COLO668 (cell line): ENCODE measurements at regions not wholly inside any gene's neighbourhood (a gene's known extent, or its start where the extent isn't known, plus 50 kb on each side); places are given as distances from the start of the nearest gene placed in this dataset.
A peak's percentile ranks its signal among the peaks of the same experiment; 100 is the strongest.
"Not testable (repeated sequence)": the region's sequence is repeated elsewhere in the genome, so short reads cannot be mapped to it uniquely, and the experiment has no call there.

ENCODE experiments used
- DNase-seq: peaks from one replicate; lab custom pipeline; 2025; ENCODE audit not compliant: unreplicated experiment; lab: John Stamatoyannopoulos, UW

DNA sequence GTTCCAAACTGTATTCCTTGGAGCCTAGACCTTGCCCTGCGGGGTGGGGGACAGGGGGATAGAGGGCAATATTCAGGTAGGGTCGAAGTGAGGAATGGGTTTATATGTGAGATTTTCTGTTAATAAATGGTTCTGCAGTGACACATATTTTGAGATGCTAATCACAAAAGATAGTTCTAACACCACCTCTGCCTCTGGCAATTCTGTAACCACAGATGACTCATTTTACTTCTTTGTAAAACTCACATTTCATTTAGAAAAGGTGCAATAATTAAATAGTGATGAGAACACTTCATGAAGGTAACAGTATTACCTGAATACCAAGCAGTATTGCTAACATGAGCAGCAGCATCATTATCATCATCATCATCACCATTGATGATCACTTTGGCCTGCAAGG, 306.6 kb downstream of the SUCLG1 start:
- DNase-seq = no peak

DNA sequence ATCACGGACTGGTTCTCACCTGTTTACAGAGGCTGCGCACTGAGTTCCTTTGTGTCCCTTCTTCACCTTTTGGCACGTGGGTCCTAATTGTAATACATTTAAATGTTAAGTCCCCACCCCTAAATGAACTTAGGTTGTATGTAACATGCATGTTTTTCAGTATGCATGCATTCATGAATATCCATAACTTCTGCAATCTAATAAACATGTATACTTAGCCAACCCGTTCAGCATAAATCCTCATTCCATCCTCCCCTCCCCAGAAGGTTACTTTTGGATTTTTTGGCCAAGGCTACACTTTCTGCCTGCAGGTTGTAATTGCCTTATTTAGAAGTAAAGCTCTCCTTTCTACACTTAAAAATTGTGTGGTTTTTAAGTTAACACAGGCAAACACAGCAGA, 314.7 kb downstream of the SUCLG1 start:
- no peak for DNase-seq

GRCh38 chr2:84137034-84137433, 322.0 kb downstream of the SUCLG1 start:
- no peak for DNase-seq

DNA sequence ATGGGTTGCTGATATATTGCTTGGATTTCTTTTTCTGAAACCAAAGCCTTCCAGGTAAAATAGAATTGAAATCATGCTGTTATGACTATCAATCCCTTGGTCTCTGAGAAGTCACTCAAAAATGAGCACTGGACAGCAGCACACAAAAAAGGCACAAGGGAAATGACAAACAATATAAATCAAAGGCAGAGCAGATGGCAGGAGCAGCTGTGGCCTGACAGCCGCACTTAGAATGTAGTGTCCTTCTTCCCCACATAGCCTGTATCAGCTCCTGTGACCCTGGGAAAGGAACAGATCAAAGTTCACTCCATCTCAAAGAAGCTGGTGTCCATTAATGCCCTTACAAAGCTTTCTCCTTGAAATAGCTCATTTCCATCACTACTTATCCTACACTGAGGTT, 326.7 kb downstream of the SUCLG1 start:
- peak; percentile 18 for DNase-seq

DNA sequence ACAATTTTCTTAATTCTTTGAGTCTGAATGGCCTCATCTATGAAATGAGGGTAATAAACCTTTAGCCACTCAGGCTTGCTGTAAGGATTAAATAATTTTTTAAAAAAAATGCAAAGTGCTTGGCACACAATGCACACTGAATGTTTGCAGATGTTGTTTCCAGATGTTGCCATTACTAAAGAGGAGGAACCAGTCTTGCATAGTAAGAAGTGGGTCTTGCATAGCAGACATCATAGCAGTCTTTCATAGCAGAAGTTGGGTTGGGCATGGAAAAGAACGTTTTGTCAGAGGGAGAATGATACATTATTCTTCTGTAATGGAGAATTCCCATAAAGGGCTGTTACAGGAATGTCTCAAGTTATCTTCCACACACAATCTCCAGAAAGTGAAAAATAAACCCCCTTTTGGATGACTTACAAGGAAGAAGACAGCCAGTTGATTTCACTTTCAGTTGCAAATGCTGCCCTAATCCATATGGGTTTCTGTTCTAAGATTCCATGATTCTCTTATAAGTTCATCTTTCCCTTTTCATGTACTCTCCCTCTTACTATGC, 327.7 kb downstream of the SUCLG1 start:
- DNase-seq = no peak

DNA sequence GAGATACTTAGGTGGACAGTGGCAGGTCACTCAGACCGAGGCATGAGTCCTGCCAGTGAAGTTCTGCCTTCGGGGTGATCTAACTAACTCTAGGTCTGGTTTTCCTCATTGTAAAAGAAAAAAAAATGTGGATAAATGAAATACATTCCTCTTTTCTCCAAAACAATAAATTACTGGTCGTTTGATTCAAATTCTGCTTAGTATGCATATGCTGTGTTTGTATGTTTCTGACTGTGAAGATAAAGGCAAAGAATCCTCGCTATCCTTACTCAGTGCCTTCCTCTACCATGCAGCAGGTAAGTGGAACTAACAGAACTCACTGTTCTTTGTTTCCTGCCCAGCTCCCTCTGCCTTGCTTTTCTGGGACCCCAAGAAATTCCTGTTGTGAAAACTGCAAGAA, 330.1 kb downstream of the SUCLG1 start:
- DNase-seq = no peak

DNA sequence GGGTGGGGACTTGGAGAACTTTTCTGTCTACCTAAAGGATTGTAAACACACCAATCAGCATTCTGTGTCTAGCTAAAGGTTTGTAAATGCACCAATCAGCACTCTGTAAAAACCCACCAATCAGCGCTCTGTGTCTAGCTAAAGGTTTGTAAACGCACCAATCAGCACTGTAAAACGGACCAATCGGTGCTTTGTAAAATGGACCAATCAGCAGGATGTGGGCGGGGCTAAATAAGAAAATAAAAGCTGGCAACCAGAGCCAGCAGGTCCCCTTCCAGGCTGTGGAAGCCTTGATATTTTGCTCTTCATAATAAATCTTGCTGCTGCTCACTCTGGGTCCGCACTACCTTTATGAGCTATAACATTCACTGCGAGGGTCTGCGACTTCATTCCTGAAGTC, 331.3 kb downstream of the SUCLG1 start:
- DNase-seq = not testable (repeated sequence)

- no peak for DNase-seq
Measured at GRCh38 chr2:84126530-84126929, 332.6 kb downstream of the SUCLG1 start.

DNA sequence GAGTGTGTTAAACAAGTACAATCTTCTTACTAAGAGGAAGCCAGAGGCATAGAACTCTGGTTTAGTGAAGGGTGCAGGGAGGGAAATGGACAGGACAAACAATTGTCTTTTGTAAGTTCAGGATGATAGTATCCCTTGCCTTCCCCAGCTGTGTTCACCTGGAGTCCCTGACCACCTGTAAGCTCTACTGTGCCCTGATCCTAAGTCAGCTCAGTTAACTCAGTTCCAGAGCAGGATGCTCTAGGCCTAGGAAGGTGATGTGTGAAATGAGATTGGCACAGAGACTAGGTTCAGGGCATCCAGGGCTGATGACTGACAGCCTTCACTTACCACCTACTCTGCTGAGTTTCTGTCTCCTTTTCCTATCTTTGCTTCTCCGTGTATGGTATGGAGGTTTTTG, 333.0 kb downstream of the SUCLG1 start:
- DNase-seq = no peak

DNA sequence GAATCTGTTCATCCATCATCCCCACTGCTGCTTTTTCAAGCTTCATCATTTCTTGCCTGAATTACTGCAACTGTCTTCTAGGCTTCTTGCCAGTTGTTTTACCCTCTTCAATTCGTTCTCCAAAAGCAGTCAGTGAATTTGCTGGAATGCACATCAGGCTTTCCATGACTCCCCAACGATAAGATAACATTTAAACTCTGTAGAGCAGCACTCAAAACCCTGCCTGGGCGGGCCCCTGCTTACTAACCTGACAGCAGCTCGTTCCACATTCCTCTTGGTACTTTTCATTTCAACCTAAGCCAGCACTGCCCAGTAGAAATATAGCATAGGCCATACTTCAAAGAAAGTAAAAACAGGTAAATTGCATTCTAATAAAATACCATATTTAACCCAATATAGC, 342.9 kb downstream of the SUCLG1 start:
- no peak for DNase-seq

- no peak for DNase-seq
Measured at GRCh38 chr2:84115173-84115857, 343.8 kb downstream of the SUCLG1 start.

GRCh38 chr2:84103816-84104527, 355.1 kb downstream of the SUCLG1 start:
- DNase-seq = not testable (repeated sequence)

DNA sequence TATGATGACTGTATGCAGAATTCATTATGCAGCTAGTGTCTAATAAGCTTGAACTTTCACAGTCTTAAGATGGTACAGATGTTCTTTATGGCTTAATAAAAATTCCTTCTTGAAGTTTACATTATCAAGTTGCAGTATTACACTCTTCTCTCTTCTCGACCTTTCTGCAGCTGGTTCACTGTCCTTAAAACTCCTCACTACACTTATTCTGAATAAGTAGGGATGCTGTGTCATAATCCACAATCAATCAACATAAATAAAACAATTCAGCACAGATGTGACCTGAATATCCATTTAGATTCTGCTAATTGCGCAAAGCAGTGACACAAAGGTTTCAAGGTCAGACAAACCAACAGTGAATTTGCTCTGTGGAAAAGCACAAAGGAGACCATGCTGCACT, 356.8 kb downstream of the SUCLG1 start:
- no peak for DNase-seq

GRCh38 chr2:84088656-84089055, 370.4 kb downstream of the SUCLG1 start:
- no peak for DNase-seq

DNA sequence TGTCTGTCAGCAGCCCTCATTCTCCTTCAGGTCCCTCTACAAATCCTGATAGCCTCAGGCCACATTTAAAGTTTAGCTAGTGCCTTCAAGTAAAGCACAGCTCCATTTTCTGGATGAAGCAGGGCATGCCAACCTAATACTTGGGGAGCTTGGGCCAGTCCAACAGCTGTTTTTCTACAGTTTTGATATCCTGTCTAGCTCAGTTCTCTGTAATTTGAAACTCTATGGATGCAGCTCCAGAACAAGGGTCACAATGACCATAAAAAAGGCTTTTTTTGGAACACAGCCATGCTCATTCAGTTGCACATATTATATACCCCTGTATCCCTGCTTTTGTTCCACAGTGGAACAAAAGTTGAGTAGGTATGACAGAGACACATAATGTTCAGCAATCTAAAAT, 373.5 kb downstream of the SUCLG1 start:
- no peak for DNase-seq

DNA sequence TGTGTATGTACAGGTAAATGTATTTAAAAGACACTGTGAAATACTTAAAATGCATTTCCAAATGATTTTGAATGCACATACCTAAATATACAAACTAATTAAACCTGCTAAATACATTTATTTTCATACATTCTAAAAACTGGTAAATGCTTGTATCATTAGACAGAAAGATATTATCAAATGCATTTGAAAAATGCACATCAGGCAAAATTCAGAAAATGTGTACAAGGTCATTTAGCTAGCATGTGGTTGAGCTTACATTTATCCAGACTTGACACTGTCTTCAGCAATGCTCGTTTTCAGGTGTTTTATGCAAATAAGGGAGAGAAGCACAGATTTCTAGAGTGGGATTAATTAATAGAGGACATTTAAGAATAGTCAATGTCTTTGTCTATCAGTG, 374.2 kb downstream of the SUCLG1 start:
- DNase-seq = no peak

DNA sequence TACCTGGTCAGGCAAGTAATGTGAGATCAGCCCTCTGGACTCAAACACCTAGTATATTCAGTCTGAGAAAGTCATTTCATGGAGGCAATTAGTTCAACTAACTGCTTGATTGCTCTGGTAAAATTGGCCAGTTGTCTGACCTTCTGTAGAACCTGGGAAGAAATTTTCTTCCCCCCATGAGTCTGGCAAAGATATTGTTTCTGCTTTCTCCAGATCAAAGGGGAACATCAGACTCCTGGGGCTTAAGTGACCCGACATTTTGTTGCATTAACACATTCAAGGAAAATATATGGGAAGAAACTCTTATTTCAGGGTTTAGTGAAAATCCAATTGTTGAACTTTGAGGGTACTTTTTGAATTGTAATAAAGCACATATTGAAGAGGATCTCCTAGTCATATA, 375.1 kb downstream of the SUCLG1 start:
- no peak for DNase-seq

- DNase-seq = no peak
Measured at GRCh38 chr2:84078471-84078870, 380.6 kb downstream of the SUCLG1 start.

DNA sequence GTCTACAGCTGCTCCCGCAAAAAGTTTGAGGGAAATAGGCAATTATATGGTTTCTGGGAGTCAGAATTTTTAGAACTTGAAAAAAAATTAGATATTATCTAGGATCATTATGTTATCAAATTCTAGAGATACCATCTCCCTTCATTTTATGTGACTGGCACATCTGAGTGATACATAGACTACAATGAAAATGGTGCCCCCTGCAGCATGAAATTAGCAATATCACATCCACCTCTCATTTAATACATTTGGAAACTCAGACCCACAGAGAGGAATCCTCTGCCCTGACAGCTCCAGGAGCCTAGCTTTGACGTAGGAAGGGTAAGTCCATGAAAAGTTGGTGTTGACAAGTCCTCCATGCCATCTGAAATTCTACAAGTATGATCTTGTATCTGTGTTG, 381.6 kb downstream of the SUCLG1 start:
- DNase-seq = peak; percentile 4

- no peak for DNase-seq
Measured at GRCh38 chr2:84071050-84071449, 388.0 kb downstream of the SUCLG1 start.

GRCh38 chr2:84065857-84066256, 393.2 kb downstream of the SUCLG1 start:
- DNase-seq = no peak

DNA sequence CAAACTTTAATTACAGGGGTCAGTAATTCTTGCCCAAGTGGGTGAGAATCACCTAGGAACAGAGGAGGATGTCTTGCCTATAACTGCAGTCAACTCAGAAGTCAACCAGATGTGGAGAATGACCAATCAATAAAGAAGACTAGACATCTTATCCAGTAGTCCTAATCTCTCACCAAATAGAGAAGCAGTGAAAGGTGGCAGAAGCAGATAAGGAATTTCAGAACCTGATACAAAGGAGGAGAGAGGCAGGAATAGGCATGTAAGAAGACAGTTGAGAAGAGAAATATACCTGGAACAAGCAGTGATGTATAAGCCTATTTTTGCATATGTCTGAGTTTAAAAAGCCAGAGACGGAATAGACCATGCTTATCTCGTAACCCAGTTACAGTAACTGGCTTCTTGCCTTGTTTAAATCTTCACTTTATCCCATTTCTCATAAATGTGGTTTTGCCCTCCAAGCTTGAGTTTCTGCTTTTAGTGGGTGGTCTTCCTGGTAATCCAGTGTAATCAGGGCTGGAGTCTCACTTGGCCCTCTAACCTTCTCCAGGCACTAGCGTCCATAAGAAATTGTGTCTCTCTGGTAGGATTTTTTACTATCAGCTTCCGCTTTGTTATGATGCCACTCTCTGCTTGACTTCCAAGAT, 401.0 kb downstream of the SUCLG1 start:
- DNase-seq = no peak
